ENCODE measurements at regions not wholly inside any gene's neighbourhood (a gene's known extent, or its start where the extent isn't known, plus 50 kb on each side); places are given as distances from the start of the nearest gene placed in this dataset.

GRCh38 chr4:138650495-138650894 is 365.1 kb upstream of the NOCT start:
- Mint-ChIP-seq H3K27ac (no peak overlapping the region), H3K4me1 (peaks cover 8% of the 10 kb centered on the region), H3K4me3 (no peak overlapping the region), H3K36me3 (ENCODE audit: low read depth) (no peaks in the 10 kb centered on the region), H3K27me3 (ENCODE audit: low read depth, poor library complexity) (no peaks in the 10 kb centered on the region), H3K9me3 (no peaks in the 10 kb centered on the region)
- TF ChIP-seq CTCF (IDR thresholded peaks at IDR 0.05) = no peak
- DNase-seq = no peak

GRCh38 chr4:138647433-138647832 is 368.1 kb upstream of the NOCT start:
- H3K27ac Mint-ChIP-seq = no peak overlapping the region
- H3K27me3 Mint-ChIP-seq (ENCODE audit: low read depth, poor library complexity) = no peaks in the 10 kb centered on the region
- H3K36me3 Mint-ChIP-seq (ENCODE audit: low read depth) = no peaks in the 10 kb centered on the region
- no peak for TF ChIP-seq CTCF (IDR thresholded peaks at IDR 0.05)
- H3K4me3 Mint-ChIP-seq = no peak overlapping the region
- no peak for DNase-seq
- H3K9me3 Mint-ChIP-seq = no peaks in the 10 kb centered on the region
- H3K4me1 Mint-ChIP-seq = peaks cover 19% of the 10 kb centered on the region

- H3K27ac Mint-ChIP-seq = no peak overlapping the region
- no peak overlapping the region for H3K4me3 Mint-ChIP-seq
- peaks cover 19% of the 10 kb centered on the region for H3K4me1 Mint-ChIP-seq
- DNase-seq = no peak
- TF ChIP-seq CTCF (IDR thresholded peaks at IDR 0.05) = no peak
- H3K9me3 Mint-ChIP-seq = no peaks in the 10 kb centered on the region
- H3K36me3 Mint-ChIP-seq (ENCODE audit: low read depth) = no peaks in the 10 kb centered on the region
- no peaks in the 10 kb centered on the region for H3K27me3 Mint-ChIP-seq (ENCODE audit: low read depth, poor library complexity)
Measured at GRCh38 chr4:138646383-138646782, 369.2 kb upstream of the NOCT start.

GRCh38 chr4:138645289-138645688 is 370.3 kb upstream of the NOCT start:
- peak; percentile 3 for DNase-seq
- TF ChIP-seq CTCF (IDR thresholded peaks at IDR 0.05) = no peak
- no peak overlapping the region for H3K4me3 Mint-ChIP-seq

GRCh38 chr4:138644322-138644721 is 371.3 kb upstream of the NOCT start:
- H3K4me3 Mint-ChIP-seq = no peak overlapping the region
- no peak for DNase-seq
- H3K27me3 Mint-ChIP-seq (ENCODE audit: low read depth, poor library complexity) = no peaks in the 10 kb centered on the region
- peak overlapping the region; percentile 68 for H3K27ac Mint-ChIP-seq
- no peak for TF ChIP-seq CTCF (IDR thresholded peaks at IDR 0.05)
- no peaks in the 10 kb centered on the region for H3K9me3 Mint-ChIP-seq
- H3K36me3 Mint-ChIP-seq (ENCODE audit: low read depth) = no peaks in the 10 kb centered on the region
- H3K4me1 Mint-ChIP-seq = peaks cover 19% of the 10 kb centered on the region

More at GRCh38 chr4:138645289-138645688, 370.3 kb upstream of the NOCT start:
- no peaks in the 10 kb centered on the region for H3K27me3 Mint-ChIP-seq (ENCODE audit: low read depth, poor library complexity)
- H3K27ac Mint-ChIP-seq = no peak overlapping the region
- no peaks in the 10 kb centered on the region for H3K9me3 Mint-ChIP-seq
- no peaks in the 10 kb centered on the region for H3K36me3 Mint-ChIP-seq (ENCODE audit: low read depth)
- H3K4me1 Mint-ChIP-seq = peaks cover 19% of the 10 kb centered on the region

- no peak overlapping the region for H3K27ac Mint-ChIP-seq
- no peaks in the 10 kb centered on the region for H3K9me3 Mint-ChIP-seq
- H3K36me3 Mint-ChIP-seq (ENCODE audit: low read depth) = no peaks in the 10 kb centered on the region
- no peaks in the 10 kb centered on the region for H3K27me3 Mint-ChIP-seq (ENCODE audit: low read depth, poor library complexity)
- TF ChIP-seq CTCF (IDR thresholded peaks at IDR 0.05) = no peak
- H3K4me1 Mint-ChIP-seq = peaks cover 19% of the 10 kb centered on the region
- DNase-seq = no peak
- H3K4me3 Mint-ChIP-seq = no peak overlapping the region
Measured at GRCh38 chr4:138643827-138644226, 371.8 kb upstream of the NOCT start.

Data from nephron progenitor cell (in vitro differentiated cells).